ENCODE measurements at regions not wholly inside any gene's neighbourhood (a gene's known extent, or its start where the extent isn't known, plus 50 kb on each side); places are given as distances from the start of the nearest gene placed in this dataset.

- H3K27ac ChIP-seq: no peak overlapping the region
- no peaks in the 10 kb centered on the region for H3K36me3 ChIP-seq (ENCODE audit: insufficient read depth)
- H2AFZ ChIP-seq (ENCODE audit: low read depth): no peak overlapping the region
- H3K4me3 ChIP-seq (IDR thresholded peaks at IDR 0.05; ENCODE audit: insufficient read depth, low read depth, low read length): no peak overlapping the region
- no peaks in the 10 kb centered on the region for H3K27me3 ChIP-seq (ENCODE audit: insufficient read depth, low read depth)
- H3K79me2 ChIP-seq (ENCODE audit: insufficient read depth, low read depth): no peaks in the 10 kb centered on the region
- no peaks in the 10 kb centered on the region for H4K20me1 ChIP-seq (ENCODE audit: insufficient read depth)
- no peak overlapping the region for H3K4me2 ChIP-seq
- no peaks in the 10 kb centered on the region for H3K4me1 ChIP-seq (ENCODE audit: low read depth, poor library complexity, severe bottlenecking)
- H3K9ac ChIP-seq: no peak overlapping the region
- no peak for TF ChIP-seq CTCF (conservative IDR thresholded peaks at IDR 0.05; ENCODE audit: low read depth, low read length)
These were observed 684.2 kb upstream of the SPRY2 start for GRCh38 chr13:81025091-81025490.

- no peak overlapping the region for H2AFZ ChIP-seq (ENCODE audit: low read depth)
- H3K4me1 ChIP-seq (ENCODE audit: low read depth, poor library complexity, severe bottlenecking): no peaks in the 10 kb centered on the region
- no peaks in the 10 kb centered on the region for H3K79me2 ChIP-seq (ENCODE audit: insufficient read depth, low read depth)
- H3K9ac ChIP-seq: no peak overlapping the region
- no peak overlapping the region for H3K4me3 ChIP-seq (IDR thresholded peaks at IDR 0.05; ENCODE audit: insufficient read depth, low read depth, low read length)
- H3K36me3 ChIP-seq (ENCODE audit: insufficient read depth): no peaks in the 10 kb centered on the region
- no peak overlapping the region for H3K4me2 ChIP-seq
- TF ChIP-seq CTCF (conservative IDR thresholded peaks at IDR 0.05; ENCODE audit: low read depth, low read length): no peak
- no peaks in the 10 kb centered on the region for H4K20me1 ChIP-seq (ENCODE audit: insufficient read depth)
- no peaks in the 10 kb centered on the region for H3K27me3 ChIP-seq (ENCODE audit: insufficient read depth, low read depth)
- no peak overlapping the region for H3K27ac ChIP-seq
These were observed 680.4 kb upstream of the SPRY2 start for GRCh38 chr13:81021284-81021840.

- no peaks in the 10 kb centered on the region for H3K36me3 ChIP-seq (ENCODE audit: insufficient read depth)
- TF ChIP-seq CTCF (conservative IDR thresholded peaks at IDR 0.05; ENCODE audit: low read depth, low read length): no peak
- H4K20me1 ChIP-seq (ENCODE audit: insufficient read depth): no peaks in the 10 kb centered on the region
- no peak overlapping the region for H3K27ac ChIP-seq
- H2AFZ ChIP-seq (ENCODE audit: low read depth): no peak overlapping the region
- no peaks in the 10 kb centered on the region for H3K27me3 ChIP-seq (ENCODE audit: insufficient read depth, low read depth)
- no peak overlapping the region for H3K9ac ChIP-seq
- no peak overlapping the region for H3K4me3 ChIP-seq (IDR thresholded peaks at IDR 0.05; ENCODE audit: insufficient read depth, low read depth, low read length)
- H3K4me2 ChIP-seq: no peak overlapping the region
- no peaks in the 10 kb centered on the region for H3K4me1 ChIP-seq (ENCODE audit: low read depth, poor library complexity, severe bottlenecking)
- H3K79me2 ChIP-seq (ENCODE audit: insufficient read depth, low read depth): no peaks in the 10 kb centered on the region
These were observed 679.1 kb upstream of the SPRY2 start for GRCh38 chr13:81020010-81020409.

GRCh38 chr13:81018936-81019335 is 678.0 kb upstream of the SPRY2 start:
- H2AFZ ChIP-seq (ENCODE audit: low read depth): no peak overlapping the region
- TF ChIP-seq CTCF (conservative IDR thresholded peaks at IDR 0.05; ENCODE audit: low read depth, low read length): no peak
- H3K36me3 ChIP-seq (ENCODE audit: insufficient read depth): no peaks in the 10 kb centered on the region
- H3K27ac ChIP-seq: no peak overlapping the region
- H3K4me1 ChIP-seq (ENCODE audit: low read depth, poor library complexity, severe bottlenecking): no peaks in the 10 kb centered on the region
- H4K20me1 ChIP-seq (ENCODE audit: insufficient read depth): no peaks in the 10 kb centered on the region
- H3K27me3 ChIP-seq (ENCODE audit: insufficient read depth, low read depth): no peaks in the 10 kb centered on the region
- H3K9ac ChIP-seq: no peak overlapping the region
- H3K79me2 ChIP-seq (ENCODE audit: insufficient read depth, low read depth): no peaks in the 10 kb centered on the region
- no peak overlapping the region for H3K4me3 ChIP-seq (IDR thresholded peaks at IDR 0.05; ENCODE audit: insufficient read depth, low read depth, low read length)
- H3K4me2 ChIP-seq: no peak overlapping the region

All from KMS-11 (cell line).